KBM-7 (cell line): ENCODE measurements at regions not wholly inside any gene's neighbourhood (a gene's known extent, or its start where the extent isn't known, plus 50 kb on each side); places are given as distances from the start of the nearest gene placed in this dataset.
"Not testable (repeated sequence)": the region's sequence is repeated elsewhere in the genome, so short reads cannot be mapped to it uniquely, and the experiment has no call there.

ENCODE experiments used
- DNase-seq: peaks from one replicate; pipeline ENCODE4 v3.0.0-alpha.2; 2015
- in situ Hi-C: fragments of 300-500 bp; cut with MboI; formaldehyde crosslinking; loops from 2 replicates; pipeline ENCODE4 v1.14.3; 2020; ENCODE audit warnings: low sequenced_read_pairs, low pct_unique_long_range_greater_than_20kb, mixed read lengths

GRCh38 chr20:61055180-61056010 is 196.7 kb upstream of the CDH4 start:
- DNase-seq = no peak
- in situ Hi-C loops = no loop called here

DNA sequence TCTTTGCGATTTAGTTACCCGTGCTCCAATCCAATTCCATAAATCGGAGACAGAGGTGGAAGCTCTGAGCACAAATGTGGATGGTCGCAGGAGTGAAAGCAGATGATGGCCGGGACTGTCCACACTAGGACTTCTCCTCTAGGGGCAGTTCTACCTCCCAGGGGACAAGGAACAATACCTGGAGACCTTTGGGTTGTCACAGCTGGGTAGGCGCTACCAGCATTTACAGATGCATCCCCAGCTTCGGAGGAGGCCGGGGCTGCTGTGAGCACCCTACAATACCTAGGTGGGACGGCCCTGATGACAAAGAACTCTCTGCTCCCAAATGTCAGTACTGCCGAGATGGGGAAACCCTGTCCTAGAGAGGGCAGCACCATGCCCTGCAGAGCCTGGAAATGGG is 195.9 kb upstream of the CDH4 start:
- in situ Hi-C loops = no loop called here
- no peak for DNase-seq

GRCh38 chr20:61056627-61057442 is 195.2 kb upstream of the CDH4 start:
- no peak for DNase-seq
- in situ Hi-C loops = no loop called here

GRCh38 chr20:61057443-61058121 is 194.5 kb upstream of the CDH4 start:
- in situ Hi-C loops = no loop called here
- no peak for DNase-seq

DNA sequence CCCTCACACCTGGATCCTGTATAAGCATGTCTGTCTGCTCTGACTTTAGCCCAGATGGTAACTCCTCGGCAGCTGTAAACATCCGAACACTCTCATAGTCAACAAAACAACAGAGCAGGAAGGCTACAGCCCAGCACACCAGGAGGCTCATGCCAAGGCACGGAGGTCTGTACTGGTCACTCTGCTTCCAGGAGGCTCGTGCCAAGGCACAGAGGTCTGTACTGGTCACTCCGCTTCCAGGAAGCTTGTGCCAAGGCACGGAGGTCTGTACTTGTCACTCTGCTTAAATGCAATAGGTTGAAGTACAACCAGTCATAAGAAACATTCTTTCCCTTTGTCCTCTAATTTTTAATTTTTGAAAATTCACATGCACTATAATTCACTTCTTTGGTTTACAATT is 190.1 kb upstream of the CDH4 start:
- in situ Hi-C loops = no loop called here
- DNase-seq = no peak

- in situ Hi-C loops = no loop called here
- no peak for DNase-seq
These were observed 186.2 kb upstream of the CDH4 start for GRCh38 chr20:61065853-61066252.

GRCh38 chr20:61066526-61066925 is 185.5 kb upstream of the CDH4 start:
- in situ Hi-C loops = no loop called here
- DNase-seq = no peak

DNA sequence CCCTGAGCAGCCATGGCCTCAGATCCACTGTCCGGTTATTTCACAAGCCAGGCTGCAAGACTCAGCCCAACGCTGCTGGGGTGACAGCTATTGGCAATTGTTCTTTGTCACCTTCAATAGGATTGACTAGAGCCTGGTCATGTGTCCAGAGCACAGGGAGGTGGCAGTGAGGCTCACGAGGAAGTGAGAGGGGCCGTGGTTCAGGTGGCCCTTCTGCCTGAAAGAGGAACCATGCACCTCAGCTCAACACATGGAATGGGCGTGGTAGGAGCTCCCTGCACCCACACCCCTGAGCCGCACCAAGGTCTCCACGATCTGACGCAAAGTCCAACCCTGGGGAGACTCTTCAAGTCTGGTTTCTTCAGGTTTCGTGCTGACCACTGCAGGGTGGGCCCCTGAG is 184.8 kb upstream of the CDH4 start:
- in situ Hi-C loops = no loop called here
- no peak for DNase-seq

- in situ Hi-C loops = no loop called here
These were observed 179.7 kb upstream of the CDH4 start for GRCh38 chr20:61072398-61072797.

DNA sequence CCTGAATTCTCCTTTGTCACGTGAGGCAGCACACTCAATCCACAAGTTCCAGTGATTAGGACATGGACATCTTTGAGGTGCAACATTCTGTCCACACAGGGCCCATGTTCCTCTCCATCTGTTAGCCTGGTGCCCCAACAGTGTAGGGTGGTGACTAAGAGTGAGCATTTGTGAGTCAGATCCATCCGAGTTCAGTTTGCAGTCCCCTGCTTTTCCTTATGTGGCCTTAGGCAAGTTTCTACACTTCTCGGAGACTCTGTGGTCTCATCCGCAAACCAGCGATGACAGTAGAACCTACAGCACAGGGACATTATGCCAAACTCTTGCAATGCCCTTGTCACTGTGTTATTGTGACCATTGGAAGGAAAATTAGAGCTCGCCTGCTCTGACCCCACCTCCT is 178.7 kb upstream of the CDH4 start:
- in situ Hi-C loops = no loop called here
- no peak for DNase-seq

More at GRCh38 chr20:61072398-61072797, 179.7 kb upstream of the CDH4 start:
- no peak for DNase-seq

GRCh38 chr20:61082720-61083119 is 169.3 kb upstream of the CDH4 start:
- in situ Hi-C loops = no loop called here
- no peak for DNase-seq

- in situ Hi-C loops = no loop called here
- no peak for DNase-seq
These were observed 168.6 kb upstream of the CDH4 start for GRCh38 chr20:61083431-61083830.

DNA sequence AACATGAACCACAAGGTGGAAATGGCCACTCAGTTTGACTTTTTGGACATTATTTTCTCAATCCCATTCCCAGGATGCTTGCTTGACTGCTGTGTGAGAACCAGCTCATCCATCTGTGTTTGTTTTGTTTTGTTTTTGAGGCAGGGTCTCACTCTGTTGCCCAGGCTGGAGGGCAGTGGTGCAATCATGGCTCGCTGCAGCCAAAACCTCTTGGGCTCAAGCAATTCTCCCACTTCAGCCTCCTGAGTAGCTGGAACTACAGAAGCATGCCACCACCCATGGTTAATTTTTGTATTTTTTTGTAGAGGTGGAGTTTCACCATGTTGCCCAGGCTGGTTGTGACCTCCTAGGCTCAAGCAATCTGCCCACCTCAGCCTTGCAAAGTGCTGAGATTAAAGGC is 166.0 kb upstream of the CDH4 start:
- in situ Hi-C loops = no loop called here
- DNase-seq = no peak

DNA sequence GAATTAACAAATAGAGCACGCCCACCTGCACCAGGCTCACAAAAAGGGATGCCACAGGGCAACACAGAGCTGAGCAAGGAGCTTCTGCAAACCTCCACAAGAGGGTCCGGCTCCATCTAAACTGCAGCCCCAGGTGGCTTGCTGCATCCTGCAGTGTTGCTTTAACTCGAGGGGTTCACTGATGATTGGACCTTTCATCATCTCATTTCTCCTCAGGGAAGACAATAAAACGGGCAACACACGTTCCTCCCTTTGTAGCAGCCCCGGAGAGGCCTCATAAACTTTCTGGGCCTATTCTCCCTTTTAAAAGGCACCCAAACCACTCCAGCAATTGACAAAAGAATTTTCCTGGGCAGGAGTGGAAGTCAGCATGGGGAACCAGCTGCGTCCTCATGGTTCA is 161.5 kb upstream of the CDH4 start:
- no peak for DNase-seq
- in situ Hi-C loops = no loop called here

DNA sequence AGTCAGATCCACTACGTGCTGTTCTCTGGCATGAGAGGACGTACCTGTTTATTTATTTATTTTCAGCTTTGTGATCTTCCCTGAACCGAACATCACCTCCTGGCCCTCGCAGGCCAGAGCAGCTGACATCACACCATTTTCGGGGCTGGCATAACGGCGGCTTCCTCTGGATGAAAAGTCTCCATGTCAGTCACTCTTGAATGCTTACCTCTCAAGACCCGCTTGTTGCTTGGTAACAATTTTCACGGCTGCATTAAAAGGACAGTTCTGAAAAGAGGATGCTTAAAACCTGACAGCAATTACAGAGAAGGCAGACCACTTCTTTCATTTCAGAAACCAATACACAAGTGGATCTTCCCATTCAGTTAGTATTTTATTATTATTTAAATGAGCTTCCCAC is 159.8 kb upstream of the CDH4 start:
- DNase-seq = no peak
- in situ Hi-C loops = no loop called here

GRCh38 chr20:61094581-61094980 is 157.5 kb upstream of the CDH4 start:
- DNase-seq = no peak
- in situ Hi-C loops = no loop called here

DNA sequence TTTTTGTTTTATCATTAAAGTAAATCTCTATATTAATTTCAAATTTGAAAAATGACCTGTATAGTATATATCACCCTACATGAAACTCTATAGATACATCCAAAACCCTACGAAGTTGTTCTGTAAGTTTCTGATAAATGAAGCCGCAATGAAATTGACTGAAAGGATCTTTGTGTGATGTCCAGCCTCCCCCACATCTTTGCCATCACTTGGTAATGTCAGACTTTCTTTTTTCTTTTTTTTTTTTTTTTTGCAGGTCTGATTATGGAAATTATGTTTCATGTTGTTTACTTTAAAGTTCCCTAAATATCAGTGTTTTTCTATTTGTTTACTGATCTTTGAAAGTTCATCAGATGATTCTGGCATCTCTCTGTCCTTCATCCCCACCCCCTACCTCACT is 155.6 kb upstream of the CDH4 start:
- in situ Hi-C loops = no loop called here
- DNase-seq = no peak

- in situ Hi-C loops = no loop called here
- DNase-seq = no peak
These were observed 152.3 kb upstream of the CDH4 start for GRCh38 chr20:61099806-61100205.

GRCh38 chr20:61100489-61100888 is 151.6 kb upstream of the CDH4 start:
- DNase-seq = no peak
- in situ Hi-C loops = no loop called here

DNA sequence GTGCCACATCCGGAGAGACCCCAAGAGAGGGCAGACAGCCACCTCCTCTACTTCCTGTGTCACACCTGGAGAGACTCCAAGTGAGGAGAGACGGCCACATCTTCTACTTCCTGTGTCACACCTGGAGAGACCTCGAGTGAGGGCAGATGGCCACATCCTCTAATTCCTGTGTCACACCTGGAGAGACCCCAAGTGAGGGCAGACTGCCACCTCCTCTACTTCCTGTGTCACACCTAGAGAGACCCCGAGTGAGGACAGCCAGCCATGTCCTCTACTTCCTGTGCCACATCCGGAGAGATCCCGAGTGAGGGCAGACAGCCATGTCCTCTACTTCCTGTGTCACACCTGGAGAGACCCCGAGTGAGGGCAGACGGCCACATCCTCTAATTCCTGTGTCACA is 150.7 kb upstream of the CDH4 start:
- in situ Hi-C loops, DNase-seq: not testable (repeated sequence)
